ENCODE measurements at regions not wholly inside any gene's neighbourhood (a gene's known extent, or its start where the extent isn't known, plus 50 kb on each side); places are given as distances from the start of the nearest gene placed in this dataset.
"Not testable (repeated sequence)": the region's sequence is repeated elsewhere in the genome, so short reads cannot be mapped to it uniquely, and the experiment has no call there.

DNA sequence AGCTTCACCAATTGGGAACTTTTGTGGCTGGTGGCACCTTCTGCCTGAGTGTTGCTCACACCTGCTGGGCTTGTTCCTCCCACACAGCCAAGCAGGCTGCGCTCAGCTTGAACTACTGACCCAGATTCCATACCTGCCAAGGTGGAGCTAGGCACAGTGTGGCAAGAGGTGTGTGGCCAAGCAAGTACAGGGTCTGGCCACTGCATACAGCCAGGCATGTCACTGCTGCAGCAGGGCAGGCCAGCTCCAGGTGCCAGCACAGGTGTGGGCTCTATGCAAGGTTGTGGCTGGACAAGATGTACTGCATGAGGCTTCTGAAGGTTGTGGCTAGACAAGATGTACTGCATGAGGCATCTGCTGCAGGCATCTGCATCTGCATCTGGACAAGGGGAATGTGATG lies 1254.8 kb downstream of the AMY1C start:
- DNase-seq = no peak

DNA sequence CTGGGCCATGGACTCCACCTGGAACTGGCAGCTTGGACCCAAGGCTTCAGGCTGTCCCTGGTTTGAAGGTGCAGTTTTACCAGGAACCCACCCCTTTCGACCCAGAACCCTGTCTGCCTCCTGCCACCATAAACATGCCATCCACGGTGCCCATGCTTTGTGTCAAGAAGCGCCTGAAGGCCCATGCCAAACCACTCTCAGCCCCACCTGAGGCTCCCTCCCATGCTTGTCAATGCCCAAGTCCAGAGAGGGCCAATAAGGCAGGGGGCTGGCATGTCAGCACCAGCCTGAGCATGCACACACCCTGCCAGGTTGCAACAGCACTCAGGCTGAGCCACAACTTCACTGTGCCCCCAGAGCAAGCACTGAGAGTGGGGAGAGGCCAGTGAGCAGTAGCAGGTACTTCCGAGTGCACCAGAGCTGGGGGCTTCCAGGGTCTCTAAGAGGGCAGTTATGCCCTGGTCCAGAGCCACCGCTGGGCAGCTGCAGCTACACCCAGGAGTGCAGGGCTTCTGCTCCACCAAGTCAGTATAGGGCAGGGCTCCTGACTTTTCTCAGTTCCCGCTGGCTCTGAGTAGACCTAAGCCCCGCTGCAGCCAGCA lies 1256.0 kb downstream of the AMY1C start:
- DNase-seq = no peak

DNA sequence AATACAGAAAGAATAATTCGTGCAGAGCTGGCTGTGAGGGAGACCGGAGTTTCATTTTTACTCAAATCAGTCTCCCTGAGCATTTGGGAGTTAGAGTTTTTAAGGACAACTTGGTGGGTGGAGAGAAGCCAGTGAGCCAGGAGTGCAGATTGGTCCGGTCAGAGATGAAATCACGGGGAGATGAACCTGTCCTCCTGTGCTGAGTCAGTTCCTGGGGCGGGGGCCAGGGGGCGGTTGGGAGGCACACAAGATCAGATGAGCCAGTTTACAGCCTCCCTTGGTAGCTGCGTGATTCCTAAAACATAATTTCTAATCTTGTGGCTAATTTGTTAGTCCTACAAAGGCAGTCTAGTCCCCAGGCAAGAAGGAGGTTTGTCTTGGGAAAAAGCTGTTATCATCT lies 1267.9 kb downstream of the AMY1C start:
- DNase-seq = no peak

DNA sequence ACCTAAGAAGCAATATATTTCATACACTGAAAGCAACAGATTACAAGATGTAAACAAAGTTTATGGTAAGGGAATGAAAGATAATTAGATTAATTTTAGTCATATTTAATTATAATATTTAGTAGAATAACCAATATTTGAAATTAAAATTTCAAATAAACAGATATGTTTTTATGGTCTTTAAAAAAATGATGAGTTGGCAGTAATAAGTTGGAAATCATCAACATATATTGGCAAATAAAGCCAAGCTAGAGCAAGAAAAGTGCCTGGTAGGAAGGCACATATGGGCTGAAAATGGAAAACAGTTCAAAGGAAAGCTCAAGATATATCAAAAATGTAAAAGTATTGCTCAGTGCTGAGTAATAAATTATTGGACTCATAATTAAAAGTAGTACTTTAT lies 1274.0 kb downstream of the AMY1C start:
- no peak for DNase-seq

- no peak for DNase-seq
Measured at GRCh38 chr1:105027838-105028471, 1278.3 kb downstream of the AMY1C start.

GRCh38 chr1:105072446-105072845 lies 1322.7 kb downstream of the AMY1C start:
- DNase-seq = no peak

DNA sequence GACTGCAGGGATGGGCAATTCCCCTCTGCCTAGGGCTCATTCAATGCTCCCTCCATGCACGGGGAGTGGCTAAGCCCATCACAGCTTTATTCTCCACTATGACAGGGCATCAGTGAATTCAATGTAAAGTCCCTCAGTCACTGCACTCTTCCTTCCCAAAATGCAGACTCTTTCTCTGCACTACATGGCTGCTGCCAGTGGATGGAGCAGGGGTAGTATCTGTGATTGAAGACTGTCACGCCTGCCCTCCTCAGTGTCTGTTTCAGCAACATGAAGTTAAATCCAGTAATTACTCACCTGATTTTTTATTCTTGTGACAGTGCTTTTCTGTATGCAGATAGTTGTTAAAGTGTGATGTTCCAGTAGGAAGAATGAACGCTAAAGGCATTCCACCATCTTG lies 1323.2 kb downstream of the AMY1C start:
- DNase-seq = no peak

GRCh38 chr1:105073660-105074059 lies 1324.0 kb downstream of the AMY1C start:
- no peak for DNase-seq

- no peak for DNase-seq
Measured at GRCh38 chr1:105083611-105084010, 1333.9 kb downstream of the AMY1C start.

DNA sequence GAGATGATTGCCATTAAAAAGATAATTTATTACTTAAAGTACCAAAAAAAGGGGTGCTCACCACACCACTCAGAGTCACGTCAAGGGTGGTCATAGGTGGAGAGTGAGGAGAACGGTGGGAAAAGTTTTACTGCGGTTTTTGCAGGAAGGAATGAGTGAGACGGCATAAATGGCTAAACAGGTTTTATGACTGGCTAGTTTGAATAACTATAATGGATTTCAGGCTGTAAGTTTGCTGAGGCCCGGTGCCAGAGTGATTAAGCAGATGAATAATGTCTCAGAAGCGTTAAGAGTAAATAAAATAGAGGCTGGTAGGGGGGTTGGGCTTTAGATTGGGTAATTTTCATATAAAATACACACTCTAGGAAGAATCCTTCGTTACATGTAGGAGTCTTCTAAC lies 1337.8 kb downstream of the AMY1C start:
- no peak for DNase-seq

- DNase-seq = no peak
Measured at GRCh38 chr1:105088166-105088565, 1338.5 kb downstream of the AMY1C start.

DNA sequence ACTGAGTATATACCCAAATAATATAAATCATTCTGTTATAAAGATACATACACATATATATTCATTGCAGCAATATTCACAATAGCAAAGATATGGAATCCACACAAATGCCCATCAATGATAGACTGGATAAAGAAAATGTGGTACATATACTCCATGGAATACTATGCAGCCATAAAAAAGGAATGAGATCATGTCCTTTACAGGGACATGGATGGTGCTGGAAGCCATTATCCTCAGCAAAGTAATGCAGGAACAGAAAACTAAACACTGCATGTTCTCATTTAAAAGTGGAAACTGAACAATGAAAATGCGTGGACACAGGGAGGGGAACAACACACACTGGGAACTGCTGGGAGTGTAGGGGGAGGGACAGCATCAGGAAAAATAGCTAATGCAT lies 1344.2 kb downstream of the AMY1C start:
- DNase-seq = not testable (repeated sequence)

DNA sequence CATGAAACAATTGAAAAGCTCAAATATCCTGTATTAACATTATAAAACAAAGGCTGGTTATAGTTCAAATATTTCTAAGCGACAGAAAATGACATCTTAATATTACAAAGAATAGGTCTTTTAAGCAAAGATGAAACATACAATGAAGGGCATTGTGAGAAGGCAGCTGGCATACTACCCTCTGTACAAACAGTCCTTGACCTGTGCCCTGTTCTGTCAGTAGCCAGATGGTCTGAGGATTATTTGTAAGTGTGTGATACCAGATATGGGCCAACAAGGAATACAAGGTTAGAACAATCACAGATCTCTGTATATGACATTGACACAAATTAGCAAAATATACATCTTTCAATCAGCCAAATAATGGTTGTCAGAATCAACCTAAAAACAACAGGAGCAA lies 1350.4 kb downstream of the AMY1C start:
- no peak for DNase-seq

DNA sequence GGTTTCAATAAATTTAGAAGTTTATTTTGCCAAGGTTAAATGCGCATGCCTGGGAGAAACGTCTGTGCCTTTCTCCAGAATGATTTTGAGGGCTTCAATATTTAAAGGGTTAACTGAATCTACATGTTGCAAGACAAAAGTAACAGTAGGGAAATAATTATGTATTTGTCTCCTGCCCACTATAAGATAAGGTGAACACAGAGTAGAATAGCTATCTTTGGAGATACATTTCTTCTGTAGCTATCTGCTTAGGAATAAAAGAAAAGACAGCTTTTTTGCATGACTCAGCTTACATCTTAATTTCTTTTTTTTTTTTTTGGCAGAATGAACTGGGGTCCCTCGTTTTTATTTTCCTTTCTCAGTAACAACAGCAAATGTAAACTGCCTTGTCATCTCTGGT lies 1351.6 kb downstream of the AMY1C start:
- no peak for DNase-seq

GRCh38 chr1:105102371-105102770 lies 1352.7 kb downstream of the AMY1C start:
- no peak for DNase-seq

GRCh38 chr1:105122041-105122440 lies 1372.3 kb downstream of the AMY1C start:
- no peak for DNase-seq

DNA sequence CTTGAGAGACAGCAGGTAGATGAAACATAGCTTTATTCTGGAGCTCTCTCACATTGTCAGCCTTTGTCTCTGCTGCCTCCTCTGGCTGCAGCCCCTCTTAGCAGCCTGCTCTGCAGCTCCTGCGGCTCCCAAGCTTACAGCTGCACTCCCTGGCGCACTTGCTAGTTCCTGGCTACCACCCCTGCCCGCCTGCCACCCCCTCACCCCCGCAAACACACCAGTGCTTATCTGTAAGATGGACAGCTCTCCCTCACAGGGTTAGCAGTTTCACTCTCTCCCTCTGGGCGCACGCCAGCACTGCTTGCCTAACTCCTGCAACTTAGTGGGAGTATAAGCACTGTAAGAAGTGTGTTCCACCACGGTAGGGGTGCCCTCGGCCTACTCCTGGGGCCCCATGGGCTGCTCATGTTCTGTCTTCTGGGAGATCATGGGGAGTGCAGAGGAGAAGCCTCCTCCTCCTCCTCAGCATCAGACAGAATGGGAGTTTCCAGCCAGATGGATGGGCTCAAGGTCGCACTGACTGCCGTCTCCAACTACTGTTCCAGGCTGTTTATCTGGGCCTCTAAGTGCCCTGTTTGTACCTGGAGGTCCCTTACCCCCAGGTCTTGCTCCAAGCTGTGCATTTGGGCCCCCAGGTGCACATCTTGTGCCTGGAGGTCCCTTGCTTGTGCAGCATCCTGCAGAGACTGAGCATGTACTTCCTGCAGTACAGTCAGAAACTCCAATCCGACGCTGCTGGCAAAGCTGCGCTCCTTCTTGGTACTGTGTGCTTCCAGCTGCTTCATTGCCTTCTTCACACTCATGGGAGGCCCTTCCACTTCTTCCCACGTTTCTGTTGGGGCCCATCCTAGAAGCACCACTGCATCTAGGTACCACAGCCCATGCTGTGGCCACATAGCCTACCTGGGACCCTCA lies 1388.1 kb downstream of the AMY1C start:
- DNase-seq = no peak

GRCh38 chr1:105138458-105138893 lies 1388.8 kb downstream of the AMY1C start:
- DNase-seq = no peak

GRCh38 chr1:105172788-105173187 lies 1423.1 kb downstream of the AMY1C start:
- no peak for DNase-seq

GRCh38 chr1:105180789-105181188 lies 1431.1 kb downstream of the AMY1C start:
- no peak for DNase-seq

DNA sequence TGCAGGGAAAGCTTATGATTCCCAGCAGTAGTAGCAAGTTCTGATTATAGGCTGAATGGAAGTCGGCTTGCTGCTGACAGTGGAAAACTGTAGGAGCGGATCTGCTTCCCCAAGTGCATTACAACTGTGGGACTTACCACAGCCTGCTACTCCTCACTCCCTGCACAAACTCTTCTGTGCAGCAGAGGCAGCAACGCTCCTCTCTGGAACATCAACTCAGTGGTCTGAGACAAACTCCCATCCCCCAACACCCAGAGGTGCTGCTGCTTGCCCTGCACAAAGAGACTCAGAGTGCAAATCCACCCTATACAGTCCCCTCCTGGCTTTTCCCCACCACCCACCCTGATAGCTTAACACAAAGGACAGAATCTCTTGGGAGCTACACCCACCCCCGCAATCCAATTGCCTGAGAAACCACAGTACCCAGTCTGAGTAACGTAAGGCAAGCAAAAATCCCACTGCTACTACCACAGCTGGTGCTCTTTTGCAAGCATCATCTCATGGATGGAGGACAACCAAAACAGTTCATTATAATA lies 1455.2 kb downstream of the AMY1C start:
- no peak for DNase-seq

- DNase-seq = no peak
Measured at GRCh38 chr1:105208581-105208980, 1458.9 kb downstream of the AMY1C start.

GRCh38 chr1:105210747-105211146 lies 1461.0 kb downstream of the AMY1C start:
- no peak for DNase-seq

DNA sequence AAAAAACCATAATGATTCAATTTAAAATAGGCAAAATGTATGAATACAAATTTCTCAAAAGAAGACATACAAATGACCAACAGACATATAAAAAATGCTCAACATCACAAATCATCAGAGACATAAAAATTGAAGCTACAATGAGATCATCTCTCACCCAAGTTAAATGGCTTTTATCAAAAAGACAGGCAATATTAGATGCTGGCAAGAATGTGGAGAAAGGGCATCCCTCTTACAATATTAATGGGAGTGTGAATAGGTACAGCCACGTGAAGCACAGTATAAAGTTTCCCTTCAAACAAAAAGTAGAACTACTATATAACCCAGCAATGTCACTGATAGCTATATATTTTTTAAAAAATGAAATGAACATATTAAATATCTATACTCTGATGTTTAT lies 1481.7 kb downstream of the AMY1C start:
- DNase-seq = no peak
